GM12872 (cell line): ENCODE measurements at regions not wholly inside any gene's neighbourhood (a gene's known extent, or its start where the extent isn't known, plus 50 kb on each side); places are given as distances from the start of the nearest gene placed in this dataset.

Source experiments
- CTCF ChIP-seq: IDR thresholded peaks from 3 replicates; pipeline ENCODE4 v1.5.1; 2011; ENCODE audit warnings: low read depth, mild to moderate bottlenecking, low read length, moderate library complexity; ENCODE audit not compliant: insufficient read depth

GRCh38 chr15:29936353-29937049 is 114.2 kb upstream of the TJP1 start:
- TF ChIP-seq CTCF, result no peak

- 0 out of 3 replicates have a peak, but pooled peaks have one; percentile 20 for TF ChIP-seq CTCF
Measured at GRCh38 chr15:29935296-29936004, 113.2 kb upstream of the TJP1 start.

- no peak for TF ChIP-seq CTCF
Measured at GRCh38 chr15:29934251-29934650, 112.0 kb upstream of the TJP1 start.

GRCh38 chr15:29933042-29933803 is 111.0 kb upstream of the TJP1 start:
- TF ChIP-seq CTCF, result no peak

GRCh38 chr15:29926083-29926388 is 103.8 kb upstream of the TJP1 start:
- no peak for TF ChIP-seq CTCF

GRCh38 chr15:29925227-29926082 is 103.2 kb upstream of the TJP1 start:
- TF ChIP-seq CTCF, result peak; percentile 57
